Adrenal gland (tissue), 9 donors: ENCODE measurements at regions not wholly inside any gene's neighbourhood (a gene's known extent, or its start where the extent isn't known, plus 50 kb on each side); places are given as distances from the start of the nearest gene placed in this dataset.

Experiments used
- DNase-seq, 7 donors: peaks; one replicate each; pipeline ENCODE4 v3.0.0-alpha.2; 2019 to 2020
- H3K27ac ChIP-seq, 5 donors: fragments of 200-600 bp; sonication (generic) in 4 of 5; 1 replicate in 3 of 5; 2 replicates in 2 of 5; pipeline versions ENCODE4 v1.5.1 to v1.8.0; 2016 to 2020; ENCODE audit warnings: mild to moderate bottlenecking in 1 of 5
- H3K27me3 ChIP-seq: fragments of 200-600 bp; 2 replicates; pipeline ENCODE4 v1.8.0; 2021
- H3K36me3 ChIP-seq, 2 donors: fragments of 200-600 bp; replicated peaks in 1 of 2; 1 replicate in 1 of 2; 2 replicates in 1 of 2; pipeline versions ENCODE4 v1.5.1 to v1.8.0; 2018 to 2022
- H3K4me1 ChIP-seq, 2 donors: fragments of 200-600 bp; replicated peaks in 1 of 2; 1 replicate in 1 of 2; 2 replicates in 1 of 2; pipeline versions ENCODE4 v1.5.1 to v1.8.0; 2018 to 2021
- H3K4me3 ChIP-seq, 4 donors: fragments of 200-600 bp; sonication (generic) in 3 of 4; one replicate each; pipeline ENCODE4 v1.5.1; 2016 to 2018
- H3K9me3 ChIP-seq, 3 donors: fragments of 200-600 bp; sonication (generic) in 1 of 3; replicated peaks in 1 of 3; 1 replicate in 2 of 3; 2 replicates in 1 of 3; pipeline versions ENCODE4 v1.5.1 to v1.8.0; 2016 to 2021
- CTCF ChIP-seq, 6 experiments: fragments of 450-650 bp in 4 of 6; fragments of 200-600 bp in 2 of 6; sonication (generic) in 1 of 6; IDR thresholded peaks; 1 replicate in 5 of 6; 2 replicates in 1 of 6; pipeline versions ENCODE4 v1.5.1 to v1.8.0; 2016 to 2021; ENCODE audit warnings: antibody characterized with exemption in 6 of 6, mild to moderate bottlenecking in 2 of 6, moderate library complexity in 1 of 6
- POLR2A ChIP-seq, 2 donors: fragments of 450-650 bp; IDR thresholded peaks; one replicate each; pipeline ENCODE4 v1.6.1; 2017; ENCODE audit warnings: antibody characterized with exemption in 2 of 2, mild to moderate bottlenecking in 2 of 2, moderate library complexity in 1 of 2
- WGBS, 4 donors: extraction: QIAGEN DNeasy Blood & Tissue Kit in 2 of 4; methylation state at CpG; one replicate each; pipeline versions ENCODE4 v1.1.5 to v1.1.7; 2013 to 2017; 5-methylcytosine and 5-hydroxymethylcytosine counted together
- intact Hi-C, 2 donors: fragments of 100-400 bp; cut with DNase I; formaldehyde crosslinking; loops; one replicate each; pipeline versions ENCODE4 v1.14.1 to v1.15.0; 2022 to 2023
- donor health status: healthy with polysubstance abuse.
- donor health status: Bipolar disorder and iron deficiency.
- donor health status: DM: yes; HTN: yes; CAD: no.
- donor health status: DM: no; HTN: no; CAD: no.
- donor health status: DM: no; HTN: no; CAD: no.

DNA sequence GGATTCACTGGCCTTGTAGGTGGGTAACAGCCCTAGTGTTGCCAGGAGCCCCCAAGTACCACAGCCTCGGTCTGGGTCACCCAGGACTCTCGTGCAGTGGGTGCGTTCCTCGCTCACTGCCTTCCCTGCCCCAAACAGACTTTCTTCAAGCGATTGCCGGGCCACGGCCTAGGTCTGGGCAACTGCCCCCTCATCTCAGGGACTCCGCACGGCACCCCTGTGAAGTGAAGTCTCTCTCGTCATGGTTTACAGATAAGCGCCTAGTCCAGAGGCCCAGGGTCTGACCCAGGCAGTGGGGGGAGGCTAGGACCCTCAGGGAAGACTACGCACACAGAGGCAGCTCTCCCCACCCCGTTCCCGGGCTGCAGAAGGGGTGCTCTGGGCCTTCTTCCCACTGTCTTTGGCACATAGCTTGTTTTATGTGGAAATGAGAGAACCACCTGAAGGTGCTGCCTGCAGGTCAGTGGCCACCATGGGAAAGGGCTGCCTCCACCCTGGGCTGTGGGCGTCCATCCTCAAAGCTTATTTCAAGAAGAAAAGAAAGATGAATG is 220.8 kb downstream of the ERMARD start:
- Histone ChIP-seq H3K4me1 (no peaks in the 10 kb centered on the region), H3K27me3 (no peaks in the 10 kb centered on the region), H3K36me3 (no peaks in the 10 kb centered on the region), H3K9me3 (no peaks in the 10 kb centered on the region), H3K4me3 (no peak overlapping the region), H3K27ac (no peak overlapping the region)
- 85 to 94% (median 88%) methylated on average over 11 to 15 of the region's 15 CpGs for WGBS, 4 donors
- TF ChIP-seq POLR2A (IDR thresholded peaks at IDR 0.05) (no peak), CTCF (IDR thresholded peaks at IDR 0.05) (no peak)
- intact Hi-C loops = no loop called here
- peak in 2 of 7 donors; percentile 14 to 30 for DNase-seq

GRCh38 chr6:169971081-169971861 is 219.8 kb downstream of the ERMARD start:
- TF ChIP-seq CTCF (IDR thresholded peaks at IDR 0.05) = no peak
- no peak for TF ChIP-seq POLR2A (IDR thresholded peaks at IDR 0.05)
- no peaks in the 10 kb centered on the region for H3K27me3 ChIP-seq
- 84 to 88% (median 86%) methylated on average over 12 to 38 of the region's 38 CpGs for WGBS, 4 donors
- no peak overlapping the region for H3K4me3 ChIP-seq
- no peaks in the 10 kb centered on the region for H3K36me3 ChIP-seq
- intact Hi-C loops = no loop called here
- no peak overlapping the region for H3K27ac ChIP-seq
- peak in 3 of 7 donors; percentile 7 to 41 (median 13) for DNase-seq
- no peaks in the 10 kb centered on the region for H3K4me1 ChIP-seq
- H3K9me3 ChIP-seq = no peaks in the 10 kb centered on the region

DNA sequence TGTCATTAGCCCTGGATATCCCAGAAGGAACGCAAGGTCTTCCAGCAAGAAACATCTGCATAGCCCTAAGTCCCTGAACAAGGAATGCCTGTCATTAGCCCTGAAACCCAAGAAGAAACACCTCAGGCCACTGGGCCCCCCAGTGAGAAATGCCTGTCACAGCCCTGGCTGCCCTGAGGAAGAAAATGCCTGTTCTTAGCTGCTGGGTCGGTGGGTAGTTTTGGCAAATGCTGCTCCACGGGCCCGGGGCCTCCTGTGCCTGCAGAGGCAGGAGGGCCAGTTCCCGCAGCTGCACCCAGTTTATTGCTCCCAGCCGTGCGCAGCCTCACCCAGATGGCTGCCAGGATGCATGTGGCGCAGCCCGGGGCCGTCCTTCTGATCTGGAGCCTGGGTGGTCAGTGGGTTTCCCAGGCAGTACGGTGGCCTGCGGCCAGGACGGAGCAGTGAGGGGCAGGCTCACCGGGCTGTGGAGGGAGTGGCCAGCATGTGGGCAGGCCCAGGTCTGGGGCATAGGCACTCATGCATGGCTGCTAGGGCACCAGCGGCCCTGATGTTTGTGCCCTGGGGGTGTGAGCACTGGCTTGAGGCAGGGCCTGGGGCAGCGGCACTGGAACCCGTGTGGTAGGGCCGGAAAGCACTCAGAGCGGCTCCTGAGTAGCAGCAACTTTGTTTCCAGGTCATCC is 219.0 kb downstream of the ERMARD start:
- H3K27ac ChIP-seq = no peak overlapping the region
- TF ChIP-seq CTCF (IDR thresholded peaks at IDR 0.05) (no peak), POLR2A (IDR thresholded peaks at IDR 0.05) (no peak)
- no peaks in the 10 kb centered on the region for H3K27me3 ChIP-seq
- DNase-seq = peak in 3 of 7 donors; percentile 8 to 34 (median 9)
- H3K4me3 ChIP-seq = no peak overlapping the region
- intact Hi-C loops = no loop called here
- no peaks in the 10 kb centered on the region for H3K9me3 ChIP-seq
- H3K4me1 ChIP-seq = no peaks in the 10 kb centered on the region
- 90 to 94% (median 90%) methylated on average over 6 to 19 of the region's 19 CpGs for WGBS, 4 donors
- H3K36me3 ChIP-seq = no peaks in the 10 kb centered on the region

DNA sequence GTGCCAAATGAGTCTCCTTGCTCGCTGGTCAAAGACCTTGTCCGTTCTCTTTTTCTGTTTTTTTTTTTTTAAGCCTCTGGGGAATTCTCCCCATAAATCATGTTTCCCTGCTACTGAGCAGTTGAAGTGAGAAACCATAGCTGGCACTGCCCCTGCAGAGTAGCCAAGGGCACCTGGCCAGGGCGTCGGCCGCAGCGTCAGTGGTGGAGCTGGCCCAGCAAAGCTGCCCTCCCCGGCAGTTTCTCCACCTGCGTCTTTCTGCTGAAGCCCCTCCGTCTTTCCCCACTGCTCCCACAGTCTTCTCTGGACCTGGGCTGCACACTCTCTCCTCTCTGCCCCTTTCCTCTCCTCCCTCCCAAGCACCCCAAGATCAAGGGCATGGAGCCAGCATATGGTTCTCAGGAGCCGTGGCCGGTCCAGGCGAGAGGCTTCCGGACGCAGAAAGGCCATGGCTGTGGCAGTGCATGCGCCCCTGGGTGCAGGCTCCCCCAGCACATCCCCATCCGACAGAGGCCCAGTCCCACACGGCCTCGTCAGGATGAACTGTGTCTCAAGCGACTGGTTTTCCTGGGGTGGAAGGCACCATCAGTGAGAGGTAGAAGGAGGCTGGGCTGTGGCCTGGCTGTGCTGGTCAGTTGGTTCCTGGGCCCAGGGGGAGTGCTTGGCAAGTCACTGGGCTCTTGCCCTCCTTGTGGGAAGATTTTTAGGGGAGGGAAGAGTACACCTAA is 218.1 kb downstream of the ERMARD start:
- DNase-seq = peak; percentile 33 to 54 (median 51)
- Histone ChIP-seq H3K36me3 (no peaks in the 10 kb centered on the region), H3K4me3 (no peak overlapping the region), H3K4me1 (no peaks in the 10 kb centered on the region), H3K9me3 (no peaks in the 10 kb centered on the region), H3K27me3 (no peaks in the 10 kb centered on the region), H3K27ac (no peak overlapping the region)
- 59 to 72% (median 69%) methylated on average over 14 to 19 of the region's 19 CpGs for WGBS, 4 donors
- TF ChIP-seq CTCF (IDR thresholded peaks at IDR 0.05) = no peak
- TF ChIP-seq POLR2A (IDR thresholded peaks at IDR 0.05) = no peak
- intact Hi-C loops = no loop called here
